Stimulated activated CD8-positive, alpha-beta memory T cell treated with anti-CD3 and anti-CD28 coated beads, Interleukin-4, amount 100 ng/mL, for 1 hour (primary cell): ENCODE measurements at regions not wholly inside any gene's neighbourhood (a gene's known extent, or its start where the extent isn't known, plus 50 kb on each side); places are given as distances from the start of the nearest gene placed in this dataset.
"Not testable (repeated sequence)": the region's sequence is repeated elsewhere in the genome, so short reads cannot be mapped to it uniquely, and the experiment has no call there.

Experiments used
- DNase-seq, 2 donors: peaks; one replicate each; pipeline ENCODE4 v3.0.0-alpha.2; 2020; ENCODE audit warnings: low read depth in 2 of 2, low spot score in 1 of 2

GRCh38 chr4:24211856-24212255, 322.0 kb upstream of the PPARGC1A start:
- DNase-seq, result no peak

- DNase-seq, result no peak
Observed at GRCh38 chr4:24210332-24210902, 320.6 kb upstream of the PPARGC1A start.

- DNase-seq, result no peak
Observed at GRCh38 chr4:24209906-24210305, 320.1 kb upstream of the PPARGC1A start.

GRCh38 chr4:24209131-24209530, 319.3 kb upstream of the PPARGC1A start:
- DNase-seq, result no peak

GRCh38 chr4:24208691-24209090, 318.8 kb upstream of the PPARGC1A start:
- no peak for DNase-seq

- not testable (repeated sequence) for DNase-seq
Observed at GRCh38 chr4:24204708-24205107, 314.9 kb upstream of the PPARGC1A start.

- DNase-seq, result no peak
Observed at GRCh38 chr4:24203926-24204325, 314.1 kb upstream of the PPARGC1A start.

- DNase-seq, result no peak
Observed at GRCh38 chr4:24202579-24202978, 312.7 kb upstream of the PPARGC1A start.

- no peak for DNase-seq
Observed at GRCh38 chr4:24197955-24198354, 308.1 kb upstream of the PPARGC1A start.

GRCh38 chr4:24196785-24197184, 306.9 kb upstream of the PPARGC1A start:
- DNase-seq, result no peak

- no peak for DNase-seq
Observed at GRCh38 chr4:24195991-24196736, 306.3 kb upstream of the PPARGC1A start.

GRCh38 chr4:24192018-24192641, 302.3 kb upstream of the PPARGC1A start:
- DNase-seq, result no peak

GRCh38 chr4:24190761-24191695, 301.2 kb upstream of the PPARGC1A start:
- no peak for DNase-seq

GRCh38 chr4:24188459-24188858, 298.6 kb upstream of the PPARGC1A start:
- no peak for DNase-seq

- no peak for DNase-seq
Observed at GRCh38 chr4:24186466-24186865, 296.6 kb upstream of the PPARGC1A start.

- DNase-seq, result no peak
Observed at GRCh38 chr4:24181005-24181404, 291.2 kb upstream of the PPARGC1A start.

- no peak for DNase-seq
Observed at GRCh38 chr4:24180586-24180985, 290.7 kb upstream of the PPARGC1A start.

GRCh38 chr4:24179201-24179840, 289.5 kb upstream of the PPARGC1A start:
- no peak for DNase-seq

GRCh38 chr4:24177443-24177842, 287.6 kb upstream of the PPARGC1A start:
- DNase-seq, result not testable (repeated sequence)

- no peak for DNase-seq
Observed at GRCh38 chr4:24175707-24176106, 285.9 kb upstream of the PPARGC1A start.

GRCh38 chr4:24174602-24175001, 284.8 kb upstream of the PPARGC1A start:
- DNase-seq, result no peak
